Spleen (tissue), 11 donors: ENCODE measurements at regions not wholly inside any gene's neighbourhood (a gene's known extent, or its start where the extent isn't known, plus 50 kb on each side); places are given as distances from the start of the nearest gene placed in this dataset.
"Not testable (repeated sequence)": the region's sequence is repeated elsewhere in the genome, so short reads cannot be mapped to it uniquely, and the experiment has no call there.

Experiments
- DNase-seq: peaks from one replicate; pipeline ENCODE4 v3.0.0-alpha.2; 2020
- H3K27ac ChIP-seq, 8 donors: fragments of 200-600 bp; sonication (generic) in 7 of 8; 1 replicate in 4 of 8; 2 replicates in 4 of 8; pipeline versions ENCODE4 v1.5.0 to v1.8.0; 2016 to 2021; ENCODE audit warnings: inconsistent platforms in 4 of 8, mild to moderate bottlenecking in 4 of 8, moderate library complexity in 1 of 8
- H3K27me3 ChIP-seq, 7 donors: fragments of 200-600 bp; sonication (generic) in 6 of 7; replicated peaks in 1 of 7; 1 replicate in 4 of 7; 2 replicates in 3 of 7; pipeline versions ENCODE4 v1.5.0 to v1.8.0; 2016 to 2021; ENCODE audit warnings: inconsistent platforms in 3 of 7, mild to moderate bottlenecking in 1 of 7
- H3K36me3 ChIP-seq, 6 donors: fragments of 200-600 bp; sonication (generic) in 5 of 6; 1 replicate in 4 of 6; 2 replicates in 2 of 6; pipeline versions ENCODE4 v1.5.0 to v1.8.0; 2016 to 2021; ENCODE audit warnings: inconsistent platforms in 2 of 6
- H3K4me1 ChIP-seq, 6 donors: fragments of 200-600 bp; sonication (generic) in 5 of 6; 1 replicate in 3 of 6; 2 replicates in 3 of 6; pipeline versions ENCODE4 v1.5.0 to v1.8.0; 2016 to 2021; ENCODE audit warnings: inconsistent platforms in 3 of 6
- H3K4me3 ChIP-seq, 8 donors: fragments of 200-600 bp; sonication (generic) in 7 of 8; 1 replicate in 4 of 8; 2 replicates in 4 of 8; pipeline versions ENCODE4 v1.5.0 to v1.8.0; 2016 to 2021; ENCODE audit warnings: inconsistent platforms in 4 of 8, mild to moderate bottlenecking in 4 of 8, moderate library complexity in 2 of 8
- H3K9me3 ChIP-seq, 8 donors: fragments of 200-600 bp; sonication (generic) in 7 of 8; 1 replicate in 4 of 8; 2 replicates in 4 of 8; pipeline versions ENCODE4 v1.5.0 to v1.8.0; 2016 to 2021; ENCODE audit warnings: inconsistent platforms in 4 of 8
- CTCF ChIP-seq, 11 experiments: fragments of 200-600 bp in 7 of 11; fragments of 450-650 bp in 4 of 11; sonication (generic) in 4 of 11; IDR thresholded peaks in 8 of 11; conservative IDR thresholded peaks in 3 of 11; 1 replicate in 7 of 11; 2 replicates in 4 of 11; pipeline versions ENCODE4 v1.4.0 to v1.8.0; 2016 to 2021; ENCODE audit warnings: antibody characterized with exemption in 11 of 11, inconsistent platforms in 4 of 11, mild to moderate bottlenecking in 1 of 11
- POLR2A ChIP-seq, 3 donors: fragments of 450-650 bp; IDR thresholded peaks; one replicate each; pipeline ENCODE4 v1.5.1; 2017; ENCODE audit warnings: antibody characterized with exemption in 3 of 3, mild to moderate bottlenecking in 1 of 3
- POLR2AphosphoS5 ChIP-seq, 3 donors: sonication (generic); formaldehyde crosslinking; IDR thresholded peaks; one replicate each; pipeline ENCODE4 v1.5.1; 2017; ENCODE audit warnings: antibody characterized with exemption in 3 of 3
- WGBS, 5 donors: extraction: QIAGEN DNeasy Blood & Tissue Kit in 3 of 5; methylation state at CpG; one replicate each; pipeline versions ENCODE4 v1.1.5 to v1.1.7; 2013 to 2018; 5-methylcytosine and 5-hydroxymethylcytosine counted together
- intact Hi-C: fragments of 100-400 bp; cut with DNase I; formaldehyde crosslinking; loops from one replicate; pipeline ENCODE4 v1.15.0; 2023; ENCODE audit warnings: low total_unique reads
- donor health status: healthy with polysubstance abuse.
- donor health status: DM: no; HTN: no; CAD: no; lungs with moderate emphysema.
- donor health status: DM: no; HTN: no; CAD: no.
- donor health status: Bipolar disorder and iron deficiency.
- donor health status: healthy.
- donor health status: DM: no; HTN: no; CAD: no.
- donor health status: DM: yes; HTN: yes; CAD: no.

- Histone ChIP-seq H3K27me3 (no peaks in the 10 kb centered on the region), H3K4me1 (peaks cover 0 to 7% (median 0%) of the 10 kb centered on the region in 6 donors), H3K9me3 (peaks cover 0 to 19% (median 3%) of the 10 kb centered on the region in 8 donors), H3K27ac (peak overlapping the region in 3 of 8 donors; percentile 10 to 40 (median 21)), H3K4me3 (no peak overlapping the region), H3K36me3 (no peaks in the 10 kb centered on the region)
- no peak for DNase-seq
- intact Hi-C loops: no loop called here
- 45 to 56% (median 47%) methylated on average over 5 of the region's 5 CpGs for WGBS, 5 donors
- TF ChIP-seq POLR2A (IDR thresholded peaks at IDR 0.05) (no peak), CTCF (IDR thresholded peaks at IDR 0.05 in 8 of 11, conservative IDR thresholded peaks at IDR 0.05 in 3 of 11) (no peak), POLR2AphosphoS5 (IDR thresholded peaks at IDR 0.05) (no peak)
These were observed 126.9 kb upstream of the PRICKLE1 start for GRCh38 chr12:42716491-42716891.

- H3K27ac ChIP-seq, H3K4me3 ChIP-seq, H3K4me1 ChIP-seq, H3K36me3 ChIP-seq, H3K27me3 ChIP-seq, DNase-seq, intact Hi-C loops: not testable (repeated sequence)
- H3K9me3 ChIP-seq: peaks cover 0 to 23% (median 3%) of the 10 kb centered on the region in 8 donors
- 80 to 93% (median 84%) methylated on average over 3 of the region's 3 CpGs for whole genome bisulfite sequencing, 5 donors
These were observed 124.0 kb upstream of the PRICKLE1 start for GRCh38 chr12:42713566-42713965.

- intact Hi-C loops, H3K36me3 ChIP-seq, H3K27ac ChIP-seq, H3K4me3 ChIP-seq, H3K4me1 ChIP-seq, H3K27me3 ChIP-seq, DNase-seq: not testable (repeated sequence)
- H3K9me3 ChIP-seq: peaks cover 0 to 13% (median 0%) of the 10 kb centered on the region in 8 donors
- WGBS, 5 donors: 71 to 87% (median 78%) methylated on average over 5 to 6 of the region's 6 CpGs
These were observed 118.8 kb upstream of the PRICKLE1 start for GRCh38 chr12:42708374-42708773.

GRCh38 chr12:42707312-42708226 lies 118.0 kb upstream of the PRICKLE1 start:
- intact Hi-C loops: no loop called here
- peaks cover 0 to 8% (median 0%) of the 10 kb centered on the region in 8 donors for H3K9me3 ChIP-seq
- H3K4me3 ChIP-seq: no peak overlapping the region
- TF ChIP-seq CTCF (IDR thresholded peaks at IDR 0.05 in 8 of 11, conservative IDR thresholded peaks at IDR 0.05 in 3 of 11): no peak
- TF ChIP-seq POLR2AphosphoS5 (IDR thresholded peaks at IDR 0.05): no peak
- no peak for TF ChIP-seq POLR2A (IDR thresholded peaks at IDR 0.05)
- H3K36me3 ChIP-seq: no peaks in the 10 kb centered on the region
- DNase-seq: no peak
- 86 to 93% (median 92%) methylated on average over 11 of the region's 11 CpGs for WGBS, 5 donors
- no peaks in the 10 kb centered on the region for H3K27me3 ChIP-seq
- peaks cover 0 to 8% (median 0%) of the 10 kb centered on the region in 6 donors for H3K4me1 ChIP-seq
- no peak overlapping the region for H3K27ac ChIP-seq

- DNase-seq: no peak
- H3K9me3 ChIP-seq: peaks cover 0 to 5% (median 0%) of the 10 kb centered on the region in 8 donors
- H3K4me1 ChIP-seq: peaks cover 0 to 8% (median 0%) of the 10 kb centered on the region in 6 donors
- H3K27me3 ChIP-seq: no peaks in the 10 kb centered on the region
- no peaks in the 10 kb centered on the region for H3K36me3 ChIP-seq
- peak overlapping the region in 7 of 8 donors; percentile 26 to 68 (median 51) for H3K27ac ChIP-seq
- no peak overlapping the region for H3K4me3 ChIP-seq
- intact Hi-C loops: no loop called here
- 77 to 95% (median 93%) methylated on average over 1 of the region's 1 CpG for WGBS, 5 donors
- TF ChIP-seq CTCF (IDR thresholded peaks at IDR 0.05 in 8 of 11, conservative IDR thresholded peaks at IDR 0.05 in 3 of 11) (peak in 1 of 11 experiments; percentile 1), POLR2A (IDR thresholded peaks at IDR 0.05) (no peak), POLR2AphosphoS5 (IDR thresholded peaks at IDR 0.05) (no peak)
These were observed 116.8 kb upstream of the PRICKLE1 start for GRCh38 chr12:42706321-42706720.
